ENCODE measurements at regions not wholly inside any gene's neighbourhood (a gene's known extent, or its start where the extent isn't known, plus 50 kb on each side); places are given as distances from the start of the nearest gene placed in this dataset.

GRCh38 chr6:4405621-4406212, 270.3 kb upstream of the ECI2 start:
- no peak for DNase-seq (ENCODE audit: low read depth)
- TF ChIP-seq CTCF (IDR thresholded peaks at IDR 0.05; ENCODE audit: insufficient read depth, low read length) = no peak
- H3K4me3 ChIP-seq (ENCODE audit: low read depth, low read length) = no peak overlapping the region

GRCh38 chr6:4404415-4404814, 269.0 kb upstream of the ECI2 start:
- DNase-seq (ENCODE audit: low read depth) = no peak
- no peak overlapping the region for H3K4me3 ChIP-seq (ENCODE audit: low read depth, low read length)
- no peak for TF ChIP-seq CTCF (IDR thresholded peaks at IDR 0.05; ENCODE audit: insufficient read depth, low read length)

- no peak overlapping the region for H3K4me3 ChIP-seq (ENCODE audit: low read depth, low read length)
- DNase-seq (ENCODE audit: low read depth) = no peak
- no peak for TF ChIP-seq CTCF (IDR thresholded peaks at IDR 0.05; ENCODE audit: insufficient read depth, low read length)
These were observed 268.5 kb upstream of the ECI2 start for GRCh38 chr6:4403828-4404227.

- H3K4me3 ChIP-seq (ENCODE audit: low read depth, low read length) = no peak overlapping the region
- no peak for DNase-seq (ENCODE audit: low read depth)
- TF ChIP-seq CTCF (IDR thresholded peaks at IDR 0.05; ENCODE audit: insufficient read depth, low read length) = no peak
These were observed 267.8 kb upstream of the ECI2 start for GRCh38 chr6:4403023-4403752.

- DNase-seq (ENCODE audit: low read depth) = peak; percentile 88
- no peak for TF ChIP-seq CTCF (IDR thresholded peaks at IDR 0.05; ENCODE audit: insufficient read depth, low read length)
- H3K4me3 ChIP-seq (ENCODE audit: low read depth, low read length) = no peak overlapping the region
These were observed 267.2 kb upstream of the ECI2 start for GRCh38 chr6:4402477-4402976.

- no peak overlapping the region for H3K4me3 ChIP-seq (ENCODE audit: low read depth, low read length)
- DNase-seq (ENCODE audit: low read depth) = peak; percentile 52
- no peak for TF ChIP-seq CTCF (IDR thresholded peaks at IDR 0.05; ENCODE audit: insufficient read depth, low read length)
These were observed 266.3 kb upstream of the ECI2 start for GRCh38 chr6:4401408-4402368.

Data from fibroblast of the aortic adventitia (primary cell).